NCI-H2196 treated with DMSO at 0.1 percent for 48 hours (cell line): ENCODE measurements at regions not wholly inside any gene's neighbourhood (a gene's known extent, or its start where the extent isn't known, plus 50 kb on each side); places are given as distances from the start of the nearest gene placed in this dataset.

Experiments
- DNase-seq: peaks from one replicate; lab custom pipeline; 2025; ENCODE audit not compliant: unreplicated experiment; lab: John Stamatoyannopoulos, UW

- no peak for DNase-seq
Measured at GRCh38 chr1:118253053-118253915, 68.3 kb upstream of the SPAG17 start.

DNA sequence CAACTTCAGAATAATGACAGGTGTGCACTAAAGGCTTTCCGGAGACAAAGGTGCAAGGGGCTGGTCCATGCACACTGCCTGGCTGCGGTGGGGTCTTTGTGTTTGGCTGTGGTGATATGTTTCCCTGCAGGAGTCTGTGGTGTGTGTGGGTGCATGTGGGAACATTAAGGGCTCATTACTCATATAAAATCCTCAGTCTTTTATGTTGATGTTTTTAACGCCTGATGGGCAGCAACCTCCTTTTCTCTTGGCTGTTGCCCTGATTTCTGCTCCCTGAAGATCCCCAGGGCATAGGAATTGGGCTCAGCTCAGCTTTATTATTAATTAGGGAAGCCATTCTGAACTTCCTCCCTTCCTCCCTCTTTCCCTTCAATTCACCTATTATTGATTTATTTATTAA lies 67.6 kb upstream of the SPAG17 start:
- no peak for DNase-seq

DNA sequence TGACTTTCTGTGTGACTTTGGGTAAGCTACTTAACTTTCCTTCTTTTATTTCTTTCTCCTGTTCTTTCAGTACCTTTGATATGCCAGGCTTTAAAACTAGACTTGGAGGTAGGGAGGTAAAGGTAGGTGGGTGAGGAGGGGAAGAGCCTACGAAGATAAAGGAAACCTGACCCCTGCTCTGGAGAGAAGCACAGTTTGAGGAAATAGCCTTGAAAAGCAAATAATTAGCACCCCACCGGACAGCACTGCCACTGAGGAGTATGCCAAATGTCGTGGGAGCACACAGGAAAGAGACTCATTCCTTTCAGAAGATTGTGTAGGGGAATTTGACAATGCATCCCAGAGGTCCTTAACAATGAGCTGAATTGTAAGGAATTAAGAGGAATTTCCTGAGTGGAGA lies 65.2 kb upstream of the SPAG17 start:
- DNase-seq, result no peak

DNA sequence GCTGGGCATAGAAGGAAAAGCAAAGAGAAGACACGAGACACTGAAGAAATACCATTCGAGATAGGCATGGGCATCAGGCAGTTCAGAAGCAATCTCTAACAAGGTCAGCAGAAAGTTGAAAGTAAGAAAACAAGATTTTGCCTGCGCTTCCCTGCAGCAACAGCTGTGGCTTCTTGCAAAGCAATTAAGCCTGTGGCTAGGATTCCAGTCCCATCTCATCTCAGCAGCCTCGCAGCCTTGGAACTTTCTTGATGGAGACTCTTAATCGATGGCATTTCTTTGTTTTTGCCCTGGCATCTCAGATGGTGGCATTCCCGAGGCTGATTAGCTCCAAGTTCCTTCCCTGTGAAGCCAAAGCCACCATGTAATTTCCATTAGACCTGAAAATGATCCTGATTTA lies 64.6 kb upstream of the SPAG17 start:
- no peak for DNase-seq

- DNase-seq, result peak; percentile 2
Measured at GRCh38 chr1:118247593-118247992, 62.6 kb upstream of the SPAG17 start.

GRCh38 chr1:118246646-118247045 lies 61.6 kb upstream of the SPAG17 start:
- DNase-seq, result no peak

- no peak for DNase-seq
Measured at GRCh38 chr1:118244194-118244593, 59.2 kb upstream of the SPAG17 start.

- DNase-seq, result no peak
Measured at GRCh38 chr1:118243269-118243668, 58.2 kb upstream of the SPAG17 start.
